Nephron (organoid): ENCODE measurements at regions not wholly inside any gene's neighbourhood (a gene's known extent, or its start where the extent isn't known, plus 50 kb on each side); places are given as distances from the start of the nearest gene placed in this dataset.
"Not testable (repeated sequence)": the region's sequence is repeated elsewhere in the genome, so short reads cannot be mapped to it uniquely, and the experiment has no call there.

Source experiments
- H3K27ac Mint-ChIP-seq, 3 experiments: 2 replicates each; pipeline ENCODE4 v1.8.0; 2020; ENCODE audit warnings: mixed read lengths in 3 of 3, mild to moderate bottlenecking in 2 of 3, moderate library complexity in 1 of 3
- H3K27me3 Mint-ChIP-seq: 2 replicates; pipeline ENCODE4 v1.8.0; 2021; ENCODE audit warnings: low read depth, mild to moderate bottlenecking, moderate library complexity, mixed read lengths
- H3K36me3 Mint-ChIP-seq: 2 replicates; pipeline ENCODE4 v1.8.0; 2020; ENCODE audit warnings: low read depth, mixed read lengths
- H3K4me1 Mint-ChIP-seq: 2 replicates; pipeline ENCODE4 v1.8.0; 2020; ENCODE audit warnings: mixed read lengths
- H3K4me3 Mint-ChIP-seq, 3 experiments: 2 replicates each; pipeline ENCODE4 v1.8.0; 2020; ENCODE audit warnings: mild to moderate bottlenecking in 3 of 3, mixed read lengths in 3 of 3, moderate library complexity in 2 of 3
- H3K9me3 Mint-ChIP-seq: 2 replicates; pipeline ENCODE4 v1.8.0; 2020; ENCODE audit warnings: mixed read lengths
- CTCF ChIP-seq, 3 experiments: fragments of 200-600 bp; sonication (generic); IDR thresholded peaks; one replicate each; pipeline ENCODE4 v1.5.0; 2021; ENCODE audit warnings: antibody characterized with exemption in 3 of 3; ENCODE audit not compliant: unreplicated experiment in 3 of 3

GRCh38 chr17:36687736-36688135 lies 86.4 kb downstream of the MRM1 start:
- Mint-ChIP-seq H3K4me3 (no peak overlapping the region), H3K9me3 (no peaks in the 10 kb centered on the region), H3K36me3 (no peaks in the 10 kb centered on the region), H3K27ac (no peak overlapping the region), H3K4me1 (no peaks in the 10 kb centered on the region), H3K27me3 (peaks cover 64% of the 10 kb centered on the region)
- TF ChIP-seq CTCF (IDR thresholded peaks at IDR 0.05; ENCODE audit: unreplicated experiment in 3 of 3) = no peak

- TF ChIP-seq CTCF (IDR thresholded peaks at IDR 0.05; ENCODE audit: unreplicated experiment in 3 of 3) = no peak
- H3K27me3 Mint-ChIP-seq = peaks cover 68% of the 10 kb centered on the region
- no peak overlapping the region for H3K4me3 Mint-ChIP-seq
- no peaks in the 10 kb centered on the region for H3K36me3 Mint-ChIP-seq
- H3K4me1 Mint-ChIP-seq = no peaks in the 10 kb centered on the region
- no peaks in the 10 kb centered on the region for H3K9me3 Mint-ChIP-seq
- H3K27ac Mint-ChIP-seq = no peak overlapping the region
These were observed 87.8 kb downstream of the MRM1 start for GRCh38 chr17:36689089-36689667.

GRCh38 chr17:36690190-36690589 lies 88.8 kb downstream of the MRM1 start:
- Mint-ChIP-seq H3K27me3 (peaks cover 71% of the 10 kb centered on the region), H3K27ac (no peak overlapping the region), H3K4me1 (no peaks in the 10 kb centered on the region), H3K4me3 (no peak overlapping the region), H3K9me3 (no peaks in the 10 kb centered on the region), H3K36me3 (no peaks in the 10 kb centered on the region)
- no peak for TF ChIP-seq CTCF (IDR thresholded peaks at IDR 0.05; ENCODE audit: unreplicated experiment in 3 of 3)

- H3K27ac Mint-ChIP-seq = no peak overlapping the region
- no peak for TF ChIP-seq CTCF (IDR thresholded peaks at IDR 0.05; ENCODE audit: unreplicated experiment in 3 of 3)
These were observed 90.2 kb downstream of the MRM1 start for GRCh38 chr17:36691606-36692005.

GRCh38 chr17:36695082-36695481 lies 93.7 kb downstream of the MRM1 start:
- Mint-ChIP-seq H3K4me1 (no peaks in the 10 kb centered on the region), H3K27me3 (peaks cover 71% of the 10 kb centered on the region)

More at GRCh38 chr17:36691606-36692005, 90.2 kb downstream of the MRM1 start:
- Mint-ChIP-seq H3K4me3 (no peak overlapping the region), H3K27me3 (peaks cover 69% of the 10 kb centered on the region), H3K36me3 (no peaks in the 10 kb centered on the region), H3K4me1 (no peaks in the 10 kb centered on the region), H3K9me3 (no peaks in the 10 kb centered on the region)

DNA sequence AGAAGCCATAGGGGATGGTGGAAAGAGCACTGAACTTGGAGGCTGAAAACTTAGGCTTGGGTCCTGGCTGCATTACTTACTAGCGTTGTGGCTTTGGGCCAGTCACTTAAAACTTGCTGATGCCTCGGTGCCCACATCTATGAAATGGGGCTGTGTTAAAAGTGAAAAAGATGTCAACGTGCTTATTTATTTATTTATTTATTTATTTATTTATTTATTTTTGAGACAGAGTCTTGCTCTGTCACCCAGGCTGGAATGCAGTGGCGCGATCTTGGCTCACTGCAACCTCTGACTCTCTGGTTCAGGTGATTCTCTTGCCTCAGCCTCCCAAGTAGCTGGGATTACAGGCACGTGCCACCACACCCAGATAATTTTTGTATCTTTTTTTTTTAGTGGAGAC lies 94.3 kb downstream of the MRM1 start:
- H3K27me3 Mint-ChIP-seq = peaks cover 70% of the 10 kb centered on the region
- not testable (repeated sequence) for H3K27ac Mint-ChIP-seq, H3K4me3 Mint-ChIP-seq, H3K4me1 Mint-ChIP-seq, H3K9me3 Mint-ChIP-seq, H3K36me3 Mint-ChIP-seq

More at GRCh38 chr17:36695082-36695481, 93.7 kb downstream of the MRM1 start:
- Mint-ChIP-seq H3K36me3 (no peaks in the 10 kb centered on the region), H3K4me3 (no peak overlapping the region), H3K27ac (no peak overlapping the region), H3K9me3 (no peaks in the 10 kb centered on the region)
- no peak for TF ChIP-seq CTCF (IDR thresholded peaks at IDR 0.05; ENCODE audit: unreplicated experiment in 3 of 3)
